Superior temporal gyrus (tissue), 1 donor: ENCODE measurements at regions not wholly inside any gene's neighbourhood (a gene's known extent, or its start where the extent isn't known, plus 50 kb on each side); places are given as distances from the start of the nearest gene placed in this dataset.
A peak's percentile ranks its signal among the peaks of the same experiment; 100 is the strongest.
"Not testable (repeated sequence)": the region's sequence is repeated elsewhere in the genome, so short reads cannot be mapped to it uniquely, and the experiment has no call there.

Source experiments
- DNase-seq: peaks from one replicate; pipeline ENCODE4 v3.0.0-alpha.2; 2016; ENCODE audit errors: extremely low spot score

- DNase-seq = no peak
These were observed 144.5 kb upstream of the KCNJ15 start for GRCh38 chr21:38112219-38112789.

GRCh38 chr21:38114717-38115333, 142.0 kb upstream of the KCNJ15 start:
- no peak for DNase-seq

GRCh38 chr21:38115870-38116269, 140.9 kb upstream of the KCNJ15 start:
- DNase-seq = no peak

- DNase-seq = no peak
These were observed 137.0 kb upstream of the KCNJ15 start for GRCh38 chr21:38119793-38120192.

- not testable (repeated sequence) for DNase-seq
These were observed 136.2 kb upstream of the KCNJ15 start for GRCh38 chr21:38120679-38120983.

GRCh38 chr21:38120984-38121855, 135.6 kb upstream of the KCNJ15 start:
- DNase-seq = no peak

GRCh38 chr21:38121888-38122720, 134.7 kb upstream of the KCNJ15 start:
- no peak for DNase-seq

- no peak for DNase-seq
These were observed 133.2 kb upstream of the KCNJ15 start for GRCh38 chr21:38123626-38124025.

GRCh38 chr21:38126666-38127303, 130.0 kb upstream of the KCNJ15 start:
- DNase-seq = peak; percentile 55

- no peak for DNase-seq
These were observed 127.1 kb upstream of the KCNJ15 start for GRCh38 chr21:38129711-38130110.

- no peak for DNase-seq
These were observed 123.6 kb upstream of the KCNJ15 start for GRCh38 chr21:38133240-38133639.

- DNase-seq = no peak
These were observed 122.5 kb upstream of the KCNJ15 start for GRCh38 chr21:38134084-38134873.

GRCh38 chr21:38136201-38136600, 120.6 kb upstream of the KCNJ15 start:
- no peak for DNase-seq

GRCh38 chr21:38139380-38140168, 117.2 kb upstream of the KCNJ15 start:
- no peak for DNase-seq

GRCh38 chr21:38140207-38140903, 116.4 kb upstream of the KCNJ15 start:
- DNase-seq = no peak

GRCh38 chr21:38142224-38142623, 114.6 kb upstream of the KCNJ15 start:
- no peak for DNase-seq

GRCh38 chr21:38144193-38144592, 112.6 kb upstream of the KCNJ15 start:
- no peak for DNase-seq

GRCh38 chr21:38145104-38145503, 111.7 kb upstream of the KCNJ15 start:
- no peak for DNase-seq

- no peak for DNase-seq
These were observed 109.4 kb upstream of the KCNJ15 start for GRCh38 chr21:38147391-38147790.
